ENCODE measurements at regions not wholly inside any gene's neighbourhood (a gene's known extent, or its start where the extent isn't known, plus 50 kb on each side); places are given as distances from the start of the nearest gene placed in this dataset.

- TF ChIP-seq POLR2A (IDR thresholded peaks at IDR 0.05), result no peak
- TF ChIP-seq, protein P1, sequence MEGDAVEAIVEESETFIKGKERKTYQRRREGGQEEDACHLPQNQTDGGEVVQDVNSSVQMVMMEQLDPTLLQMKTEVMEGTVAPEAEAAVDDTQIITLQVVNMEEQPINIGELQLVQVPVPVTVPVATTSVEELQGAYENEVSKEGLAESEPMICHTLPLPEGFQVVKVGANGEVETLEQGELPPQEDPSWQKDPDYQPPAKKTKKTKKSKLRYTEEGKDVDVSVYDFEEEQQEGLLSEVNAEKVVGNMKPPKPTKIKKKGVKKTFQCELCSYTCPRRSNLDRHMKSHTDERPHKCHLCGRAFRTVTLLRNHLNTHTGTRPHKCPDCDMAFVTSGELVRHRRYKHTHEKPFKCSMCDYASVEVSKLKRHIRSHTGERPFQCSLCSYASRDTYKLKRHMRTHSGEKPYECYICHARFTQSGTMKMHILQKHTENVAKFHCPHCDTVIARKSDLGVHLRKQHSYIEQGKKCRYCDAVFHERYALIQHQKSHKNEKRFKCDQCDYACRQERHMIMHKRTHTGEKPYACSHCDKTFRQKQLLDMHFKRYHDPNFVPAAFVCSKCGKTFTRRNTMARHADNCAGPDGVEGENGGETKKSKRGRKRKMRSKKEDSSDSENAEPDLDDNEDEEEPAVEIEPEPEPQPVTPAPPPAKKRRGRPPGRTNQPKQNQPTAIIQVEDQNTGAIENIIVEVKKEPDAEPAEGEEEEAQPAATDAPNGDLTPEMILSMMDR (IDR thresholded peaks at IDR 0.05), result no peak
These were observed 93.0 kb upstream of the EGFL6 start for GRCh38 chrX:13476384-13476783.
